Stimulated activated CD4-positive, alpha-beta T cell treated with anti-CD3 and anti-CD28 coated beads, Interleukin-12 subunit alpha, Interleukin-12 subunit beta, amount 100 ng/mL, for 48 hours (primary cell): ENCODE measurements at regions not wholly inside any gene's neighbourhood (a gene's known extent, or its start where the extent isn't known, plus 50 kb on each side); places are given as distances from the start of the nearest gene placed in this dataset.

Experiments used
- DNase-seq, 3 donors: peaks; one replicate each; pipeline ENCODE4 v3.0.0-alpha.2; 2020; ENCODE audit warnings: low read depth in 2 of 3, low spot score in 1 of 3

- DNase-seq: no peak
Measured at GRCh38 chr2:52222128-52222527, 1190.2 kb upstream of the NRXN1 start.

- no peak for DNase-seq
Measured at GRCh38 chr2:52220393-52220792, 1188.5 kb upstream of the NRXN1 start.

- no peak for DNase-seq
Measured at GRCh38 chr2:52210611-52211010, 1178.7 kb upstream of the NRXN1 start.

- no peak for DNase-seq
Measured at GRCh38 chr2:52210161-52210560, 1178.2 kb upstream of the NRXN1 start.

GRCh38 chr2:52194342-52194741 is 1162.4 kb upstream of the NRXN1 start:
- no peak for DNase-seq

GRCh38 chr2:52193804-52194203 is 1161.9 kb upstream of the NRXN1 start:
- DNase-seq: no peak

- DNase-seq: no peak
Measured at GRCh38 chr2:52192656-52193055, 1160.7 kb upstream of the NRXN1 start.

GRCh38 chr2:52181080-52181479 is 1149.1 kb upstream of the NRXN1 start:
- DNase-seq: no peak

GRCh38 chr2:52178845-52179244 is 1146.9 kb upstream of the NRXN1 start:
- DNase-seq: no peak

- DNase-seq: no peak
Measured at GRCh38 chr2:52145005-52145404, 1113.1 kb upstream of the NRXN1 start.

- DNase-seq: no peak
Measured at GRCh38 chr2:52144590-52144989, 1112.7 kb upstream of the NRXN1 start.

- DNase-seq: no peak
Measured at GRCh38 chr2:52141076-52141475, 1109.1 kb upstream of the NRXN1 start.

- DNase-seq: no peak
Measured at GRCh38 chr2:52139241-52139640, 1107.3 kb upstream of the NRXN1 start.

GRCh38 chr2:52135235-52135634 is 1103.3 kb upstream of the NRXN1 start:
- DNase-seq: no peak

- no peak for DNase-seq
Measured at GRCh38 chr2:52128081-52128480, 1096.1 kb upstream of the NRXN1 start.

- DNase-seq: no peak
Measured at GRCh38 chr2:52127527-52127926, 1095.6 kb upstream of the NRXN1 start.

- no peak for DNase-seq
Measured at GRCh38 chr2:52117299-52117698, 1085.4 kb upstream of the NRXN1 start.

- DNase-seq: no peak
Measured at GRCh38 chr2:52115750-52116149, 1083.8 kb upstream of the NRXN1 start.

- DNase-seq: no peak
Measured at GRCh38 chr2:52113338-52113737, 1081.4 kb upstream of the NRXN1 start.

- DNase-seq: no peak
Measured at GRCh38 chr2:52112141-52112540, 1080.2 kb upstream of the NRXN1 start.

- DNase-seq: no peak
Measured at GRCh38 chr2:52107124-52107523, 1075.2 kb upstream of the NRXN1 start.

- DNase-seq: no peak
Measured at GRCh38 chr2:52097071-52097470, 1065.1 kb upstream of the NRXN1 start.

- DNase-seq: no peak
Measured at GRCh38 chr2:52084759-52085158, 1052.8 kb upstream of the NRXN1 start.

- DNase-seq: no peak
Measured at GRCh38 chr2:52083214-52083613, 1051.3 kb upstream of the NRXN1 start.
